ENCODE measurements at regions not wholly inside any gene's neighbourhood (a gene's known extent, or its start where the extent isn't known, plus 50 kb on each side); places are given as distances from the start of the nearest gene placed in this dataset.
"Not testable (repeated sequence)": the region's sequence is repeated elsewhere in the genome, so short reads cannot be mapped to it uniquely, and the experiment has no call there.

DNA sequence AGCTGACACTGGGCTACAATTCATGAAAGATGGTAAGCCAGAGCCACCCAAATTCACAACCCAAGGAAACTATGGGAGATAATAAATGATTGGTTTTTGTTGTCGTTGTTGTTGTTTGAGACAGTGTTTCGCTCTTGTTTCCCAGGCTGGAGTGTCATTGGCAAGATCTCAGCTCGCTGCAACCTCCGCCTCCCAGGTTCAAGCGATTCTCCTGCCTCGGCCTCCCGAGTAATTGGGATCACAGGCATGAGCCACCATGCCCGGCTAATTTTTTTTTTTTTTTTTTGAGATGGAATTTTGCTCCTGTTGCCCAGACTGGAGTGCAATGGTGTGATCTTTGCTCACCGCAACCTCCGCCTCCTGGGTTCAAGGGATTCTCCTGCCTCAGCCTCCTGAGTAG, 65.9 kb upstream of the METTL9 start:
- DNase-seq (ENCODE audit: low read depth in 2 of 2, low spot score in 1 of 2): not testable (repeated sequence)

DNA sequence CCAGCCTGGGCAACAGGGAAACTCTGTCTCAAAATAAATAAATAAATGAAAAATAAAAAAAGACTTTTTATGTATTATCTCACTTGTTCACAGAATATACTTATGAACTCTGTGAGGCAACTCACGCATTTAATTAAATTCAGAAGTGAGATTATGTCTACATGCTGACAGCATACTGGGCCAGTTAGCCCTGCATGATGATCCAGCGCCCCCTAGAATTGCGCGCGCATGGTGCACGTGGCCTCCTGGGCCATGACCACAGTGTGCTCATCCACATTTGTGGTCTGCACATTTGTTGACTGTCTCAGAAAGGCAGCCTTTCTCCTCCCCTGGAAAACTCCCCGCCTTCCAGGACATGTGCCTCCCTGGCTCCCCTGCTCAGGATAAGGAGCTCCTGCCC, 64.8 kb upstream of the METTL9 start:
- DNase-seq (ENCODE audit: low read depth in 2 of 2, low spot score in 1 of 2): not testable (repeated sequence)

DNA sequence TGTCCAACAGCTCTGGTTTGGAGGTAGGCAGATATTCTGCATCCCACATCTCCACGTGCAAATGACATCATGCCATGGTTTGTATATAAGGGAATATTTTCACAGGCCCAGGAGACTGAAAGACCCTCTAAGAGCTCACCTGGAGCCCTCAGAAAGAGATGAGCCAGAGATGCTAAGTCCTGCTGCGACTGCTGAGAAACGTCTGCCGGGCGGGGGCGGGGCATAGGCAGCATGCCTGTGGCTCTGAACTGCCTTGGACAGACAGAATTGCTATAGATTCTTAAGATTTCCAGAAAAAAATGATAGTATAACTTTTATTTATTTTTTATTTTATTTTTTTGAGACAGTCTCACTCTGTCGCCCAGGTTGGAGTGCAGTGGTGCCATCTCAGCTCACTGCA, 64.2 kb upstream of the METTL9 start:
- DNase-seq (ENCODE audit: low read depth in 2 of 2, low spot score in 1 of 2): not testable (repeated sequence)

DNA sequence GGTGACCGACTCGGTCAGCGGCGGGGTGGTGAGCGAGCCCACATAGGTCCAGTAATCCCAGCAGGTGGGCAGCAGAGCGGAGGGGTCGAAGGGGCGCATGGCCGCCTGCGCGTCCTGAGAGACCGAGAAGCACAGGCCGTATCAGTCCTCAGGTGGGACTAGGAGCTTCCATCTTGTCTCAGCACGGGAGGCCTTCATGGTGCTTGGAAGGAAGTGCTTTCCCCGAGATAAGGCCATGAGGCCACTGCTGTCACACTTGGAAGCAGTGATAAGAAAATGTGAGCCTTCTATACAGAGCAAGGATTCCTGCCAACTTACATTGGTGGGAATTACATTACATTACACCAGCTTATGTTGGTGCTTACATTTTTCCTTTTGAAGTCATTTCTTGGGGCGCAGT, 62.6 kb upstream of the METTL9 start:
- DNase-seq (ENCODE audit: low read depth in 2 of 2, low spot score in 1 of 2): not testable (repeated sequence)

DNA sequence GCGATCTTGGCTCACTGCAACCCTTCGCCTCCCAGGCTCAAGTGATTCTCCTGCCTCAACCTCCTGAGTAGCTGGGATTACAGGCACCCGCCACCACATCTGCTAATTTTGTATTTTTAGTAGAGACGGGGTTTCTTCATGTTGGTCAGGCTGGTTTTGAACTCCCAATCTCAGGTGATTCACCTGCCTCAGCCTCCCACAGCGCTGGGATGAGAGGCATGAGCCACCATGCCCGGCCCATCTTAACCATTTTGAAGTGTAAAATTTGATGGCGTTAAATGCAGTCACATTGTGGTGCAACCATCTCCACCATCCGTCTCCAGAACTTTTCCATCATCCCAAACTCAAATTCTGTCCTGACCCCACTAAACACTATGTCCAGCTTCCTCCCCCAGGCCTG, 61.8 kb upstream of the METTL9 start:
- DNase-seq (ENCODE audit: low read depth in 2 of 2, low spot score in 1 of 2): not testable (repeated sequence)

DNA sequence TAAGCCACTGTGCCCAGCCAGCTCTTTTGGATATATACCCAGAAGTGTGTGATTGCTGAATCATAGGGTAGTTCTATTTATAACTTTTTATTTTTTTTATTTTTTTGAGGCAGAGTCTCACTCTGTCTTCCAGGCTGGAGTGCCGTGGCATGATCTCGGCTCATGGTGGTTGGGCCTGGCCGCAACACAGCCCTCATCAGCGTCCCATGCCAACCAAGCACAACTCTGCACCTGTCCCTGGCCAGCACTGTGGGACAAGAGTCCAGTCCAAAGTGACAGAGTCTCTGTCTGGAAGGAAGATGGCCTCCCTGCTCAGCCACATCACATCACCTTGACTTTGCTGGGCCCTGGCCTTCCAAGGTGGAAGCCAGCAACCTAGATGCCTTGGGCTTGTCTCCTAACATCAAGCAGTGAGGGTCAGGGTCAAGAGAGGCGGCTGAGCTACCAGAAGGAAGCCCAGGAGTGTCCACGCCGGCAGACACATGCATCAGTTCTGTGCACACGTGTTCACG, 60.2 kb upstream of the METTL9 start:
- DNase-seq (ENCODE audit: low read depth in 2 of 2, low spot score in 1 of 2): not testable (repeated sequence)

DNA sequence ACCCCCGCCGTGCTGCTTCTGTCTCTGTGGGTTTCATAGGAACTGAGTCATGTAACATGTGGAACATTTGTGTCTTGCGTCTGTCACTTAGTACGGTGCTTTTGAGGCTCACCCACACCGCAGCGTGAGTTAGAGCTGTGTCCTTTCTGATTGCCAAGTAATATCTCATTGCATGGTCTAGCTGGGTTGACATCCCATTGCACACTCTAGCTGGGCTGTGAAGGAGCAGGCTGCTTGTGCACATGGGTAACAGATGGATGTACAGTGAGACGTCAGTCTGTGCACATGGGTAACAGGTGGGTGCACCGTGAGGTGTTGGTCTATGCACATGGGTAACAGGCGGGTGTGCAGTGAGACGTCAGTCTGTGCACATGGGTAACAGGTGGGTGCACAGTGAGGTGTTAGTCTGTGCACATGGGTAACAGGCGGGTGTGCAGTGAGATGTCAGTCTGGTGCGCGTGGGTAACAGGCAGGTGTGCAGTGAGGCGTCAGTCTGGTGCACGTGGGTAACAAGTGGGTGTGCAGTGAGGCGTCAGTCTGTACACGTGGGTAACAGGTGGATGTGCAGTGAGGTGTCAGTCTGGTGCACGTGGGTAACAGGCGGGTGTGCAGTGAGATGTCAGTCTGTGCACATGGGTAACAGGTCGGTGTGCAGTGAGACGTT, 58.5 kb upstream of the METTL9 start:
- DNase-seq (ENCODE audit: low read depth in 2 of 2, low spot score in 1 of 2): peak; percentile 40 to 52

DNA sequence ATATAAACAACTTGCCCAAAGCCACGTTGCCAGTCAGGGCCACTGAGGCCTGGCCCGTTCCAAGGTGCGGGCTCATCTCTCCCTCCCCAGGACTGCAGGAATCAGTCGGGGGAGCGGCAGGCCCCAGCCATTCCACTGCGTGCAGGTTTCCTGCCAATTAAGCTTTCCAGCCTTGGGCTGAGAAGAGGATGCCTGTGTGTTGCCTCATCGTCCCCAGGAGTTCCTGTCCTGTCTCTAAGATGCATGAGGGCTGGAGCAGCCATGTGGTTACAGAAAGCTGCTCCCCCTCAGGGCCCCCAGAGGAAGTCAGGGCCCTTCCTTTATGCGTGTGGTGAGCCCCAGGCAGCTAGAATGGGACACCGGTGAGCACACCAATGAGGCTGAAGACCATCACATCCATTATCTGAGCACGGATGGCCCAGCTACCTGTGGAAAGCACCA, 57.7 kb upstream of the METTL9 start:
- not testable (repeated sequence) for DNase-seq (ENCODE audit: low read depth in 2 of 2, low spot score in 1 of 2)

DNA sequence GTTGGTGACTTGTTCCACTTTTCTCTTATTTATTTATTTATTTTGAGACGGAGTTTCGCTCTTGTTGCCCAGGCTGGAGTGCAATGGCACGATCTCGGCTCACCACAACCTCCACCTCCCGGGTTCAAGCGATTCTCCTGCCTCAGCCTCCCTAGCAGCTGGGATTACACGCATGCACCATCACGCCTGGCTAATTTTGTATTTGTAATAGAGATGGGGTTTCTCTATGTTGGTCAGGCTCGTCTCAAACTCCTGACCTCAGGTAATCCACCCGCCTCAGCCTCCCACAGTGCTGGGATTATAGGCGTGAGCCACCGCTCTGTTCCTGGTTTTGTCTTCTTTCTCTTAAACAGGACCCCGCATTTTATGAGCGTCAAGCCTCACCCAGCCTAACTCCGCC, 57.3 kb upstream of the METTL9 start:
- DNase-seq (ENCODE audit: low read depth in 2 of 2, low spot score in 1 of 2): not testable (repeated sequence)

DNA sequence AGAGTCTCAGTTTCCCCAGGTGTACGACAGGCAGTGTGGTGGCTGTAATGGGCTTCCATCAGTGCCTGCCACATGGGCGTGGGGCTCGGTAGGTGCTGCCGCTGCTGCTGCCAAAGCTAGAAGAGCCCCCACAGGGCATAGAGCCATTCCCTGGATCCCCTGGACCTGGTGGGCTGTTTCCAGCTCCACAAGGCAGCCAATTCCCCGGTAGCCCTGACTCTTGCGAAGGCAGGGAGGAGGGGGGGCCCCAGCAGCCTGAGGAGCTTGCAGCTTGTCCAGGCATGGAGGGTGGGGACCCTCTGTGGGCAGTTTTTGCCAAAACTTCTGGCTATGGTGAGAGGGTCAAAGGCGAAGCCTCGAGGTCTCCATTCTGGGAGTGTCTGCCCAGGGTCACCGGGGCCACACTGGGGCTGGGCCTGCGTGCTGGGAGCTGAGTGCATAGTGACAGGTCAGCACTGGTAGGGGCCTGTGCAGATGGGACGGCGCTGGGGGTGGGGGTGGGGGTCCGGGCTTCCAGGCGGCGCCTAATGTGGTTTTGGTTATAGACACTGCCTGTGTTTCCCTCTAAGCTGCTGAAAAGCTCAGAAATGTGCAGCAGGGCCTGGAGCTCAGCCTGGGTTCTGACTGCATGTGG, 56.8 kb upstream of the METTL9 start:
- not testable (repeated sequence) for DNase-seq (ENCODE audit: low read depth in 2 of 2, low spot score in 1 of 2)

DNA sequence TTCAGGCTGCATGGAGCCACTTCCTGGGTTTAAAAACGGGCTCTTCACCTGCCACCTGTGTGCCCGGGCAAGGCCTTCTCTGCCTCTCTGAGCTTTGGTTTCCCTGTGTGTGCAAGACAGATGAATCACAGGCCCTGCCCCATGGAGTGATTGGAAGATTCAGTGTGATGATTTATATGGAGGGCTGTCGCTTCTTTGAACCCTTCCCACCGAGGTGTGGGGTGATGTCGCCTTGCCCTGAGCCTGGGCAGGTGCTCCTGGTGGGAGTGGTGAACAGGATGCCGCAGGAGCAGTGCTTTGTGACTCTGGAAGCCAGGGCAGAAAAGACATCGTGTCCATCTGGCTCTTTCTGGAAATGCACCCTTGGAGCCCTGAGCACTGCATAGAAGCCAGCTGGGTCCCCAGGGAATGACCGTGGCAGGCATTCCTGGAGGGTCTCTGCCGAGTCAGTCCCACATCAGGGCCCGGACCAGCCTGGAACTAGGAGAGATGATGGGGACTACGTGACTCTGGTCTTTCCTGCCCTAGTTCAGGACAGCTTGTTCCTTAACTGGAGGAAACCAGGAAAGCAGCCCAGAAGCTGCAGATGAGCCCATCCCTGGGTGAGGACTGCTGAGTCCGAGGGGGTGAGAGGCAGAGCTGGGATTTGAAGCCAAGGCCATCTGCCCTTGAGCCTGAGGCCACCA, 56.1 kb upstream of the METTL9 start:
- DNase-seq (ENCODE audit: low read depth in 2 of 2, low spot score in 1 of 2): not testable (repeated sequence)

DNA sequence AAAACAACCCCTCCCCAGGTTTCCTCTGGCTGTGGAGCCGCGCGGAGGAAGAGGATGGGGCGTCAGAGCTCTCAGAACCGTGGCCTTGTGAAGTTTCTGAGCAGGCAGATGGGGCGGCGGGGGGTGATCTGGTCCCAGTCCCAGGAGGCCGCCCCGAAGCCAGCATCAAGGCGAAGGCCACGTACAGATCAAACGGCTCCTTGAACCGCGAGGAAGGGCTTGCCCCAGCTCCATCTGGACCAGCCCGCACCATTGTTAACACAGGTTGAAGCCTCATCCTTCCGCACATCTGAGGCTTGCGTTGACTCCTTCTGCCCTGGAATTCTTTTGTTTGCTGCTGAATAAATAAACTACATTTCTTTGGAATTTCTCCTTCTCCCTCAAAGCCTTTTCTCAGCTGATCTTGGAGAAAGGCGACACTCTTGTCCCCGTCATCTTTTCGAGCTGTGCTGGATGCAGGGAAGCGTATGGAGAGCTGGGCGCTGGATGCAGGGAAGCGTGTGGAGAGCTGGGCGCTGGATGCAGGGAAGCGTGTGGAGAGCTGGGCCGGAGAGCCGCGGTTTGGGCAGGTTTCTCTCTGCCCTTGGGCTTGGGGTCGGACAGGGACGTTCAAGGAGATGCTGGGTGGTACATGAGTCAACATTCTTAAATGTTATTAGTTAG, 53.6 kb upstream of the METTL9 start:
- not testable (repeated sequence) for DNase-seq (ENCODE audit: low read depth in 2 of 2, low spot score in 1 of 2)

DNA sequence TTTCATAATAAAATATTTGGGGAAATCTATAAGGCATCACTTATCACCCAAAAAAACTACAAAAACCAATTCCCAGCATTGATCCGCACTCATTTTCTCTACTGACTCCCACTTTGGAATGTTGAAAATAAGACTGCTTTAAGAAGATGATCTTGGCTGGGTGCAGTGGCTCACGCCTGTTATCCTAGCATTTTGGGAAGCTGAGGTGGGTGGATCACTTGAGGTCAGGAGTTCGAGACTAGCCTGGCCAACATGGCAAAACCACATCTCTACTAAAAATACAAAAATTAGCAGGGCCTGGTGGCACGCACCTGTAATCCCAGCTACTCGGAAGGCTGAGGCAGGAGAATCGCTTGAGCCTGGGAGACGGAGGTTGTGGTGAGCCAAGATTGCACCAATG, 50.0 kb upstream of the METTL9 start:
- not testable (repeated sequence) for DNase-seq (ENCODE audit: low read depth in 2 of 2, low spot score in 1 of 2)
